Osteocyte (in vitro differentiated cells): ENCODE measurements at regions not wholly inside any gene's neighbourhood (a gene's known extent, or its start where the extent isn't known, plus 50 kb on each side); places are given as distances from the start of the nearest gene placed in this dataset.

Source experiments
- DNase-seq: peaks from one replicate; pipeline ENCODE4 v3.0.0; 2021; ENCODE audit warnings: mixed read lengths; ENCODE audit not compliant: unreplicated experiment; ENCODE audit errors: extremely low spot score
- H3K27ac Mint-ChIP-seq: one replicate; pipeline ENCODE4 v1.8.0; 2021; ENCODE audit warnings: mild to moderate bottlenecking, mixed read lengths; ENCODE audit not compliant: unreplicated experiment
- H3K27me3 Mint-ChIP-seq: one replicate; pipeline ENCODE4 v1.8.0; 2021; ENCODE audit warnings: mixed read lengths; ENCODE audit not compliant: unreplicated experiment
- H3K36me3 Mint-ChIP-seq: one replicate; pipeline ENCODE4 v1.8.0; 2021; ENCODE audit warnings: mixed read lengths; ENCODE audit not compliant: unreplicated experiment
- H3K4me1 Mint-ChIP-seq: one replicate; pipeline ENCODE4 v1.8.0; 2021; ENCODE audit warnings: mixed read lengths; ENCODE audit not compliant: unreplicated experiment
- H3K4me3 Mint-ChIP-seq: one replicate; pipeline ENCODE4 v1.8.0; 2021; ENCODE audit warnings: mild to moderate bottlenecking, moderate library complexity, mixed read lengths; ENCODE audit not compliant: unreplicated experiment
- H3K9me3 Mint-ChIP-seq: one replicate; pipeline ENCODE4 v1.8.0; 2021; ENCODE audit warnings: mixed read lengths; ENCODE audit not compliant: unreplicated experiment
- TF ChIP-seq, protein P1 (sequence below): fragments of 200-600 bp; sonication (generic); IDR thresholded peaks from 2 replicates; pipeline ENCODE4 v1.5.0; 2021; ENCODE audit warnings: antibody characterized with exemption, mild to moderate bottlenecking, moderate library complexity

DNA sequence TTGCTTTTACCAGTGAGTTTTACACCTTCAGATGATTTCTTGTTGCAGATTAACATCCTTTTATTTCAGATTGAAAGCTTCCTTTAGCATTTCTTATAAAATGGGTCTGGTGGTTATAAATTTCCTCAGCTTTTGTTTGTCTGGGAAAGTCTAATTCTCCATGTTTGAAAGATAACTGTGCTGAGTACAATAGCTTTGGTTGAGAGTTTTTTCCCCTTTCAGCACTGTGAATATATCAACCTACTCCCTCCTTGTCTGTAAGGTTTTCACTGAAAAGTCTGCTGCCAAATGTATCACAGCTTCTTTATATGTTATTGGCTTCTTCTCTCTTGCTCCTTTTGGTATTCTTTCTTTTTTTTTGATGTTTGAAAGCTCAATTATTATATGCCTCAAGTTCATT is 53.5 kb upstream of the ACTRT1 start:
- no peaks in the 10 kb centered on the region for H3K36me3 Mint-ChIP-seq
- H3K27me3 Mint-ChIP-seq: no peaks in the 10 kb centered on the region
- TF ChIP-seq, protein P1, sequence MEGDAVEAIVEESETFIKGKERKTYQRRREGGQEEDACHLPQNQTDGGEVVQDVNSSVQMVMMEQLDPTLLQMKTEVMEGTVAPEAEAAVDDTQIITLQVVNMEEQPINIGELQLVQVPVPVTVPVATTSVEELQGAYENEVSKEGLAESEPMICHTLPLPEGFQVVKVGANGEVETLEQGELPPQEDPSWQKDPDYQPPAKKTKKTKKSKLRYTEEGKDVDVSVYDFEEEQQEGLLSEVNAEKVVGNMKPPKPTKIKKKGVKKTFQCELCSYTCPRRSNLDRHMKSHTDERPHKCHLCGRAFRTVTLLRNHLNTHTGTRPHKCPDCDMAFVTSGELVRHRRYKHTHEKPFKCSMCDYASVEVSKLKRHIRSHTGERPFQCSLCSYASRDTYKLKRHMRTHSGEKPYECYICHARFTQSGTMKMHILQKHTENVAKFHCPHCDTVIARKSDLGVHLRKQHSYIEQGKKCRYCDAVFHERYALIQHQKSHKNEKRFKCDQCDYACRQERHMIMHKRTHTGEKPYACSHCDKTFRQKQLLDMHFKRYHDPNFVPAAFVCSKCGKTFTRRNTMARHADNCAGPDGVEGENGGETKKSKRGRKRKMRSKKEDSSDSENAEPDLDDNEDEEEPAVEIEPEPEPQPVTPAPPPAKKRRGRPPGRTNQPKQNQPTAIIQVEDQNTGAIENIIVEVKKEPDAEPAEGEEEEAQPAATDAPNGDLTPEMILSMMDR: no peak
- no peaks in the 10 kb centered on the region for H3K4me1 Mint-ChIP-seq
- H3K4me3 Mint-ChIP-seq: no peak overlapping the region
- DNase-seq: no peak
- peaks cover 12% of the 10 kb centered on the region for H3K9me3 Mint-ChIP-seq
- no peak overlapping the region for H3K27ac Mint-ChIP-seq
